OCI-LY3 (cell line): ENCODE measurements at regions not wholly inside any gene's neighbourhood (a gene's known extent, or its start where the extent isn't known, plus 50 kb on each side); places are given as distances from the start of the nearest gene placed in this dataset.

ENCODE experiments used
- H2AFZ ChIP-seq: fragments of 200-600, 300-600 bp; shearing (Covaris generic); 2 replicates; pipeline ENCODE4 v1.6.0; 2014; ENCODE audit warnings: antibody characterized with exemption, low read depth, low read length
- H3K27ac ChIP-seq: fragments of 200-600, 300-600 bp; sonication (generic); 2 replicates; pipeline ENCODE4 v1.5.1; 2014; ENCODE audit warnings: mild to moderate bottlenecking, low read length, moderate library complexity, mixed read lengths
- H3K27me3 ChIP-seq: fragments of 200-600, 300-600 bp; sonication (generic); 2 replicates; pipeline ENCODE4 v1.6.1; 2014; ENCODE audit warnings: low read depth, low read length, mixed read lengths
- H3K36me3 ChIP-seq: fragments of 200-600, 300-600 bp; sonication (generic); replicated peaks from 2 replicates; pipeline ENCODE3; 2014; ENCODE audit warnings: low read depth, low read length, mixed read lengths
- H3K4me1 ChIP-seq: fragments of 300-600, 200-600 bp; sonication (generic); 2 replicates; pipeline ENCODE4 v1.6.1; 2014; ENCODE audit warnings: low read length, mixed read lengths
- H3K4me2 ChIP-seq: fragments of 200-600, 300-600 bp; sonication (generic); 2 replicates; pipeline ENCODE4 v1.6.1; 2014; ENCODE audit warnings: low read length, mixed read lengths
- H3K4me3 ChIP-seq: fragments of 300-600, 200-600 bp; sonication (generic); 2 replicates; pipeline ENCODE4 v1.5.1; 2014; ENCODE audit warnings: antibody characterized with exemption, mild to moderate bottlenecking, low read length, moderate library complexity
- H3K79me2 ChIP-seq: fragments of 300-600, 200-600 bp; shearing (Covaris generic); 2 replicates; pipeline ENCODE4 v1.6.1; 2014; ENCODE audit warnings: mild to moderate bottlenecking, low read length, mixed read lengths
- H3K9ac ChIP-seq: fragments of 300-600, 200-600 bp; shearing (Covaris generic); 2 replicates; pipeline ENCODE4 v1.6.0; 2014; ENCODE audit warnings: mild to moderate bottlenecking, low read length, moderate library complexity
- H3K9me3 ChIP-seq: fragments of 200-600, 300-600 bp; shearing (Covaris generic); 2 replicates; pipeline ENCODE4 v1.6.1; 2014; ENCODE audit warnings: low read length, mixed read lengths; ENCODE audit not compliant: insufficient read depth
- H4K20me1 ChIP-seq: fragments of 200-600, 300-600 bp; sonication (generic); 2 replicates; pipeline ENCODE4 v1.6.1; 2016; ENCODE audit warnings: low read length, mixed read lengths; ENCODE audit not compliant: insufficient read depth
- EZH2phosphoT487 ChIP-seq: fragments of 200-600 bp; shearing (Covaris generic); IDR thresholded peaks from 2 replicates; pipeline ENCODE4 v1.6.1; 2018; ENCODE audit warnings: antibody characterized with exemption, mixed run types, low read depth
- TF ChIP-seq, protein P1 (sequence below): fragments of 200-600, 300-600 bp; sonication (generic); IDR thresholded peaks from 2 replicates; pipeline ENCODE4 v1.5.1; 2014; ENCODE audit warnings: antibody characterized with exemption, low read length, low read depth

DNA sequence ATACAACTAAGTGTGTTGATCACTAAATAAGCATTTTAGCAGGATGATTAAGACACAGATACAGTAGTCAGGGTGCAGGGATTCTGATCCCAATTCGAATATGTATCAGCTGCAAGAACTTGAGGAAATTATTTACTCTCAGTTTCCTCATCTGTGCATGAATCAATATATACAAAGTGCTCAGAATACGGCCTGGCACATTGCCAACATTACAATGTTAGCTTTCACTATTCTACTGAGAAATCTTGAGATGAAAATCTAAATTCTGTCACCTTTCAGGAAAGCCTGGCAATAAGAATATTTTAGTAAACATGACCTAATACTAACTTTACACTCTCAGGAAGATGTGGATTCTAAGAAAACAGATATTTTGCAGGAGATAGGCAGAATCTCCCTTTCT is 1001.6 kb upstream of the IGFBP7 start:
- Histone ChIP-seq H3K27me3 (no peaks in the 10 kb centered on the region), H3K4me1 (peaks cover 13% of the 10 kb centered on the region), H3K9me3 (no peaks in the 10 kb centered on the region), H4K20me1 (no peaks in the 10 kb centered on the region), H3K36me3 (no peaks in the 10 kb centered on the region), H3K9ac (no peak overlapping the region), H2AFZ (no peak overlapping the region), H3K4me2 (no peak overlapping the region), H3K79me2 (no peaks in the 10 kb centered on the region), H3K4me3 (no peak overlapping the region), H3K27ac (no peak overlapping the region)
- TF ChIP-seq EZH2phosphoT487: no peak
- TF ChIP-seq, protein P1, sequence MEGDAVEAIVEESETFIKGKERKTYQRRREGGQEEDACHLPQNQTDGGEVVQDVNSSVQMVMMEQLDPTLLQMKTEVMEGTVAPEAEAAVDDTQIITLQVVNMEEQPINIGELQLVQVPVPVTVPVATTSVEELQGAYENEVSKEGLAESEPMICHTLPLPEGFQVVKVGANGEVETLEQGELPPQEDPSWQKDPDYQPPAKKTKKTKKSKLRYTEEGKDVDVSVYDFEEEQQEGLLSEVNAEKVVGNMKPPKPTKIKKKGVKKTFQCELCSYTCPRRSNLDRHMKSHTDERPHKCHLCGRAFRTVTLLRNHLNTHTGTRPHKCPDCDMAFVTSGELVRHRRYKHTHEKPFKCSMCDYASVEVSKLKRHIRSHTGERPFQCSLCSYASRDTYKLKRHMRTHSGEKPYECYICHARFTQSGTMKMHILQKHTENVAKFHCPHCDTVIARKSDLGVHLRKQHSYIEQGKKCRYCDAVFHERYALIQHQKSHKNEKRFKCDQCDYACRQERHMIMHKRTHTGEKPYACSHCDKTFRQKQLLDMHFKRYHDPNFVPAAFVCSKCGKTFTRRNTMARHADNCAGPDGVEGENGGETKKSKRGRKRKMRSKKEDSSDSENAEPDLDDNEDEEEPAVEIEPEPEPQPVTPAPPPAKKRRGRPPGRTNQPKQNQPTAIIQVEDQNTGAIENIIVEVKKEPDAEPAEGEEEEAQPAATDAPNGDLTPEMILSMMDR: no peak

DNA sequence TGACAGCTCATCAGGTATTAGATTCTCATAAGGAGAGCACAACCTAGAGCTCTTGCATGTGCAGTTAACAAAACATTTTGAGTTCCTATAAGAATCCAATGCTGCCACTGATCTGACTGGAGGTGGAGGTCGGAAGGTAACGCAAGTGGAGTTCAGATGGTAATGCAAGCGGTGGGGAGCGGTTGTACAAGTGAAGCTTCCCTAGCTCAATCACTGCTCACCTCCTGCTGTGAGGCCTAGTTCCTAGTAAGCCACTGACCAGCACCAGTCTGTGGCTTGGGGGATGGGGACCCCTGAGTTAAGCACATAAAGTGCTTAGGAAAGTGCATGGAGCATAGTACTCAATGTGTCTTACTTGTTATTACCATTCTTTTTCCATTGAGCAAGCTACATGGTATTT is 983.2 kb upstream of the IGFBP7 start:
- Histone ChIP-seq H3K4me3 (no peak overlapping the region), H3K79me2 (no peaks in the 10 kb centered on the region), H3K27ac (no peak overlapping the region), H4K20me1 (no peaks in the 10 kb centered on the region), H3K36me3 (no peaks in the 10 kb centered on the region), H3K27me3 (no peaks in the 10 kb centered on the region), H3K4me1 (no peaks in the 10 kb centered on the region), H3K9ac (no peak overlapping the region), H3K4me2 (no peak overlapping the region), H2AFZ (no peak overlapping the region), H3K9me3 (no peaks in the 10 kb centered on the region)
- no peak for TF ChIP-seq EZH2phosphoT487
- TF ChIP-seq, protein P1: no peak

DNA sequence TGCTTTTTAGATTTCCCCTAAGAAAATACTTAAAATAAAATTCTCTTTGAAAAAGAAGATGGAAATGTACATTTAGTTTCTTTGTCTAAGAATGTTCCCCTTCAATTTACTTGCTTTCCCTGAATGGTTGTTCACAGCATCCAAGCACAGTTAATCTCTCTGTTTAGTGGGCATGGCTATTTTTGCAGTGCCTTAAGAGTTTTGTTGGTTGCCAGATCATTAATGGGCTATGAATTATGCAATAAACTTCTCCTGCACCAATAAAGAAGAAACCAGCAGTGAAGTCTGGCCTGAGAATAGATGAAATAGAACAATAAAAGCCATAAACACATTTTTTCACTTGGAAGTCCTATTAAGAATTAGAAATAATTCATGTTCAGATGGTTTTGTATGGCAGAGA is 980.4 kb upstream of the IGFBP7 start:
- H4K20me1 ChIP-seq: no peaks in the 10 kb centered on the region
- no peaks in the 10 kb centered on the region for H3K36me3 ChIP-seq
- H3K27ac ChIP-seq: no peak overlapping the region
- no peak overlapping the region for H3K4me2 ChIP-seq
- no peak overlapping the region for H2AFZ ChIP-seq
- no peak overlapping the region for H3K4me3 ChIP-seq
- H3K9me3 ChIP-seq: no peaks in the 10 kb centered on the region
- no peak overlapping the region for H3K9ac ChIP-seq
- TF ChIP-seq, protein P1: no peak
- TF ChIP-seq EZH2phosphoT487: no peak
- no peaks in the 10 kb centered on the region for H3K4me1 ChIP-seq
- H3K27me3 ChIP-seq: no peaks in the 10 kb centered on the region
- H3K79me2 ChIP-seq: no peaks in the 10 kb centered on the region

DNA sequence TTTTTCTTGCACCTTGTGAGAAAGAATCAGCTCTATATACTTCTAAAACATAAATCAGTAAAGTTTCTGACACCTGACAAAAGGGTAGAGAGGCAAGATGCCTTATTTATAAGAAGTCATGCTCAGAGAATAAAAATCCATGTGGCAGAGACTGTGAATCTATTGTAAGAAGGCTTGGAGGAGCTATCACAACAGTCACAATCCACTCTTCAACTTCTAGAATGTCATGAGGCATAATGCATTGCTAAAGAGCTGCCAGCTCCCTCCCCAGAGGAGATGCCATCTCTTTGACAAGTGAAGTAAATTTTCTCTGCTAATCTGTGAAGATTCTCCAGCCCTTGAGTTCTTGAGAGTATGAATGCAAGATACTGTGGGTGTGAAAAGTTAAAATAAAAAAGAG is 971.2 kb upstream of the IGFBP7 start:
- no peaks in the 10 kb centered on the region for H3K79me2 ChIP-seq

More for the DNA sequence above, 971.2 kb upstream of the IGFBP7 start:
- H3K36me3 ChIP-seq: no peaks in the 10 kb centered on the region
- no peaks in the 10 kb centered on the region for H4K20me1 ChIP-seq
- H3K27me3 ChIP-seq: no peaks in the 10 kb centered on the region
- H3K4me1 ChIP-seq: no peaks in the 10 kb centered on the region
- no peak overlapping the region for H3K27ac ChIP-seq
- H3K4me2 ChIP-seq: no peak overlapping the region
- H2AFZ ChIP-seq: no peak overlapping the region
- TF ChIP-seq, protein P1: no peak
- no peak for TF ChIP-seq EZH2phosphoT487
- no peak overlapping the region for H3K4me3 ChIP-seq
- no peak overlapping the region for H3K9ac ChIP-seq
- no peaks in the 10 kb centered on the region for H3K9me3 ChIP-seq
